Uterus (tissue), 2 donors: ENCODE measurements at regions not wholly inside any gene's neighbourhood (a gene's known extent, or its start where the extent isn't known, plus 50 kb on each side); places are given as distances from the start of the nearest gene placed in this dataset.

ENCODE experiments used
- CTCF ChIP-seq, 4 experiments: fragments of 200-600 bp in 2 of 4; fragments of 450-650 bp in 2 of 4; sonication (generic) in 2 of 4; IDR thresholded peaks; one replicate each; pipeline ENCODE4 v1.5.1; 2016 to 2019; ENCODE audit warnings: antibody characterized with exemption in 4 of 4, mild to moderate bottlenecking in 2 of 4, moderate library complexity in 1 of 4
- POLR2A ChIP-seq, 2 donors: fragments of 450-650 bp; IDR thresholded peaks; one replicate each; pipeline ENCODE4 v1.6.1; 2016; ENCODE audit warnings: antibody characterized with exemption in 2 of 2, mild to moderate bottlenecking in 1 of 2, moderate library complexity in 1 of 2

- TF ChIP-seq CTCF (IDR thresholded peaks at IDR 0.05) (no peak), POLR2A (IDR thresholded peaks at IDR 0.05) (no peak)
These were observed 418.4 kb downstream of the NUP35 start for GRCh38 chr2:183542606-183543005.
